Stimulated activated CD4-positive, alpha-beta T cell treated with anti-CD3 and anti-CD28 coated beads, TNF-alpha, amount 100 ng/mL, for 4 hours (primary cell): ENCODE measurements at regions not wholly inside any gene's neighbourhood (a gene's known extent, or its start where the extent isn't known, plus 50 kb on each side); places are given as distances from the start of the nearest gene placed in this dataset.
A peak's percentile ranks its signal among the peaks of the same experiment; 100 is the strongest.

ENCODE experiments used
- DNase-seq, 3 experiments: peaks; one replicate each; pipeline ENCODE4 v3.0.0-alpha.2; 2020; ENCODE audit warnings: low read depth in 3 of 3

DNA sequence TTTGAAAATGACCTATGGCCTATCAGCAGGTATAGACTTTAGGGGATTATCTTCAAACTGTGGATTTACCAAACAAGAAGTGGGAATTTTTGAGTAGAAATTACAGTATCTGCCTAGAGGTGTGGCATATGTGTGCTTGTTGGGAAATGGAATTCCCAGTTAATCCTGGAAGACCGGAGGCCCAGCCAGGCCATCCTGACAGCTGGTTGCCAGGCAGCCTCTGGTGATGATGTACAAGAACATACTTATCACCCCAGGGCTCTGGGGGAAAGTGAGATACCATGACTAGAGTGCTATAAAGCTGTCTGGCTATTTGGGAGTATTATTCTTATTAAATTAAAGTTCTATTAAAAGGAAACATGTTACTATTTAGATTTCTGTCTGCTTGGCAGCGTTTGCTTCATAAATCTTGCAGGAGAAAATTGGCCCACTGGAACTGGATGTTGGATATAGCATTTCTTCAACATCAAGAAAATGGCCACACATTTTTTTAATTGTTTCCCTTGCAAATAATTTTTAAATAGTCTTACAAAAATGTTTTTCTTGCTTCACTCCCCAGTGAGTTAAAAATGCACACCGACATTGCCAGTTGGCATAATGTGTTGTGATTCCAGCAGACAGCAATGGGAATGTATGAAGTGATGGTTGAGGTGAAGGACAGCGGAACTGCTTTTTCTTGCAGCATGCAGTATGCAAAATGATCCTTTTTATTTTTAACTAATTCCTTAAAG, 187.8 kb downstream of the MYLK4 start:
- DNase-seq, result no peak

DNA sequence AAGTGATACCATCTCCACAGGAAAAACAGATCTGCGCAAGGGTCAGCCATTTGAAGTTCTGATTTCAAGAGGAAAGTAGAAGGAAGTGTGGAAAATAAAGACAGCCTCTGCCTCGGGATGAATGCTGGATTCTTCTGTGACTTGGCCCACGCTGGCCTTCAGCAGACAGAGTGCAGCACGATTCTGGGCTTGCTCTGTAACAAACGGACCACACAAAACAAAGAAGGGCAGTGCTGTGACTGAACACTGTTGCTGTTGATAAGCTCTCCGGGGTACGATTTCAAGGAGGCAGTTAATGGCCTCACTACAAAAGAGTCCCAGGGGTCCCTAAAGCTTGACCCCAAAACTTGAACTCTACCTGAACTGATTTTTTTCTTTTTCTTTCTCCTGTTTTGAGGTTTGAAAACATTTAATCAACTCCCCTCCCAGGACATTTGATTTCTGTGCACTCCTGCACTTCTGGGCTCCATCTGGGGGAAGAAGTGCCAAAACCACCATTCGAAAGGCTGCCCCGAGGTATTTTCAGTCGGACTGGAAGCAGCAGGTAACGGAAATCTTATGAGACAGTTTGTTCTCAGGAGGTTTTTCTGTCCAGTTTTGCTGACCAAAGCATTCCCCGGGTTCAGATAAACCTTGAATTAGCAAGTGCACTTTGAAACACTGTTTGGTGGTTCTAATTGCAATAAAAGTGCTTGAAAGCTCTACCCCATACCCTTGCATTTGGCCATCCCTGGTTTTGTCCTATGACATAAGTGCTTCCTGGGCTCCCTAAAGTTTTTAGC, 189.6 kb downstream of the MYLK4 start:
- no peak for DNase-seq

DNA sequence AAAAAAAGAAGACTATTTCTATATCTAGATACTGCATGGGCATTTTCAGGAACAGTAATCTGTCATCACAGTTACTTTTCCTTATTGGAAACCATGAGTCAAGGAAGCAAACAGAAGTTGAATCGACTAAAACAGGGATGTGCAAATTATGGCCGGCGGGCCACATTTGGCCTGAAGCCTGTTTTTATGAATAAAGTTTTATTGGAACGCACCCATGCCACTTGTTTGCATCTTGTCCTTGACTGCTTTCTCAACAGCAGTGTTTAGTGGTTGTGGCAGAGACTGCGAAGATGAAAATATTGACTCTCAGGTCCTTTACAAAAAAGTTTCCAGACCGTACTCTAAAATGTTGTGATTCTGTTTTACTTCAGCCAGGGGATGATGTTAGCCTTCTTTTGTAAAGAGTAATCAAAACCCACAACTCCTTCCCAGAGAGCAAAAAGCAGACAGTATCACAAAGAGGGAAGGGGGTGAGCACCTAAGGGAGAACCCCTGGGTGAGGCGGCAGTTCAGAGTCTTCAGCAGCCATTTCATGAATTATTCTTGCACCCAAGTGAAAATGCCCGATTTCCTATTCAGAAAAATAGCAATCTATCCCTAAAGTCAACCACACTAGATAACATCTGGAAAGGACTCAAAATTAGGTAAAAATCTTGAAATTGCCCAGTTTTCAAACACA, 190.4 kb downstream of the MYLK4 start:
- DNase-seq, result no peak

DNA sequence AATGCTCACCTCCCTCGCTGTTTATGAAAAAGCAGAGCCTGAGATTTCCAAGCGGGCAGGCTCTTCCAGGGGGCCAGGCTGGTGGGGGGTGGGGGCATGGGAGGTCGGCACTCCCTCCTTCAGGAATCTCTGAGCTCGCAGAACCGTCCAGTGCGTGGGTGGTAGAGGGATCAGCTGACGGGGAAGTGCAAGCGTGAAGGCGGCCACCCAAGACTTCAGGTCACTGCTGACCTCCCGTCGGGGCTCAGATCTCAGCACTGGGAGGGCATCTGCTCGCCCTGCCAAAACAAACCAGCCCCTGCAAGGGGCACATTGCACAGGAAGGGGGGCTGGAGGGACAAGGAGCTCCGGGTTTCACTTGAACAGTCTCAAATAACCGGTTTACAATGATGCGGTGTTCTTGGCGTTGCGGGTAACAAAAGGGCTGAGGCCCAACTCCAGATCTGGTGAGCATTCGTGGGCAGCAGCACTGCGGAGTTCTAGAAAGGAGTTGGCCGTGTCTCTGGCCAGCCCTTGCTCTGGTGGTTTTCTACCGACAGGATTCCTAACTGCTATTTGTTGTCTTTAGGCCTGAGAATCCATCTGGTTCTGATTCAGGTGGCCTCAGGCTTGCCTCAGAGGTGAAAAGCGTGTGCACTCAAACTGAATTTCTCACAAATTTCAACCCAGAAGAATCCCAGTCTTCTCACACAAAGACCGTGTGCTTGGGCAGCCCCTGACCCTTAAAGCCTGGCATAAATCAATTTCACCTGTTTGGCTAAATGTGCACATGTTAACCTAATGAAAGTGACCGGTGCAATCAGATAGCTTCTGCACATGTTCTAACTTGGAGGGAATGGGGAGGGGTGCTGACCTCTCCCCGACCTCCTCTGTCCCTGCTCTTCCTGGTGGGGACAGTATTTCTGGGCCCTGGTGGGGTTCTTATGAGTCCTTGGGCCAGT, 191.6 kb downstream of the MYLK4 start:
- DNase-seq, result no peak

DNA sequence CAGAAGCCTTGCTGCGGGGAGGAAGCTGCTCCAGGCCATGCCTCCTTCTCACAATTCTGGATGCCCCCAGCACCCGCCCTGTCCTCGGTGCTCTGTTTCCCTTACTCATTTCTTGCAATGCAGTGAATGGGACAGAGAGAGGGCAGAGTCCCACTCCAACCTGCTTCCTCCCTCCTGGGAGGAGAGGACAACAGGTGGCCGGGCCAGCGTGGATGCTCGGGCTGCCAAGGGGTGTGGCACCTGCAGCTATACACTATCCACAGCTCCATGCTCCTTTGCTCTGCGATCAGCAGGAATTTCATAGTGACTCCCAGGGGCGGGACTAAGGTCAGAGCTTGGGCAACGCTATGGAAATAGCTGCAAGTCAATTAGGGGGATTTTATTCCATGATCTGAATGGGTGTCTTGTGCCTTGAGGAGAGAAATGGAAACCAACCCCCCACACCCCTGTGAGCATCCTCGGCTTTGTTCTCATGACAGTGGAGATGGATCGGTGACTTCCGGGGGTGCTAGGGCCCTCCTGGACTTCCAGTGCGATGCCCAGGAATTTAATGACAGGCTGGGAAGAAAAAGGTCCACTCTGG, 192.5 kb downstream of the MYLK4 start:
- DNase-seq, result no peak

DNA sequence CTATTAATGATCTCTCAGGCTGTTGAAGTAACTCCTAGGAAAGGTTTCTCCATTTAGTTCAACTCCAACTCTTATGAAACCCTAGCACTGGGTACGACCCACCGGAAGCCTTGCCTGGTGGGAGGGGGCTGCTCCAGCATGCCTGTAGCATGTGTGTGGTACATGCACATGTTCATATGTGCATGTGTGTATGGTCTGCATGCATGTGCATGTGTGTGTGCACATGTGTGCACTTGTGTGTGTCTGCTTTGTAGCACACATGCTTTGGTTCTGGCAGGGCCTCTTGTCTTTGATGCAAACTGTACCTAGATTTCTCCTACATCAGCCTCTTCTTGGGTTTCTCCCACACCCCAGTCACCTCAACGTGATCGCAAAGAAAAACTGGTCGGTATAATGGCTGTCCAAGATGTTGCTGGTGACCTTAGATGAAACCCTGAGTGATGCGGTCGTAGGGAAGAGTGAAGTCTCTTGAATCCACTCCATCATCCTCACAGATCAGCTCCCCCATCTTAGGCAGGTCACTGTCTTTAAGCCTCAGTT, 193.5 kb downstream of the MYLK4 start:
- no peak for DNase-seq

DNA sequence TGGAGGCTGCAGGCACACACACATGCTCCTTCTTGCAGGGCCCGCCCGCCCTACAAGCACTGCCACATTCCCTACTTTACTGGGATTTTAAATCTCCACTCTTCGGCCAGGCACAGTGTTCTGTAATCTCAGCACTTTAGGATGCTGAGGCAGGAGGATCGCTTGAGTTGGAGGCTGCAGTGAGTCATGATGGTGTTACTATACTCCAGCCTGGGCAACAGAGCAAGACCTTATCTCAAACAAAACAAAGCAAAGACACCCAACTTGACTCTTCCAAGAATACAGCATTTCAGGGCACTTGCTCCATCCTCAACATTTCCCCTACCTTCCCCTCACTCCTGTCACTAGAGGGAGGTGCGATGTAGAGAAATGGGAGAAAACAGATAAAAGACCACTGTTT, 194.0 kb downstream of the MYLK4 start:
- DNase-seq, result no peak

DNA sequence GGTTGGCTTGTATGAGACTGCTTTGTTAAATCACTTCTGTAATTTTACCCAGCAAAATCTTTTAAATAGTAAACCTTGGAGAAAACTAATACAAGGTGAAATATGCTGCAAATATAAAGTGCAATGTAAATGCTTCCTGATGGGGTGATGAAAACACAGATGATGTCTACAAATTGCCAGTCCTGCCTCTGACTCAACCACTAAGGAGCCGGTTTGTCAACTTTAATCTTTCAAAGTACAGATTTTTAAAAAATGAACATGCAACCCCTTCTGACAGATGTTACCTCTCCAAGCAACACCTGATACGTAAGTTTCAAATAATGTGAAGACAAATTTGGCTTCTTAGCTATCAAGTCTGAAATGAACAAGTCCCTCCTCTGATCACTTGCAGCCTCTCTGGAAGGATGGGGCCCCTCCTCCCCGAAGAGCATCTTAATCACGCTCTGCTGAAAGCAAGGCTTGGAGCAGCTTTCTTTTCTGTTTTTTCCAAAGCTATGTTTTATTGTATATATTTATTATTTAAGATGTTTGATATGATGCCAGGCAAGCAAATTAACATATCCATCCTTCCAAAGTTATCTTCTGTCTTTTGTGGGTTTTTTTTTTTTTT, 196.0 kb downstream of the MYLK4 start:
- no peak for DNase-seq

DNA sequence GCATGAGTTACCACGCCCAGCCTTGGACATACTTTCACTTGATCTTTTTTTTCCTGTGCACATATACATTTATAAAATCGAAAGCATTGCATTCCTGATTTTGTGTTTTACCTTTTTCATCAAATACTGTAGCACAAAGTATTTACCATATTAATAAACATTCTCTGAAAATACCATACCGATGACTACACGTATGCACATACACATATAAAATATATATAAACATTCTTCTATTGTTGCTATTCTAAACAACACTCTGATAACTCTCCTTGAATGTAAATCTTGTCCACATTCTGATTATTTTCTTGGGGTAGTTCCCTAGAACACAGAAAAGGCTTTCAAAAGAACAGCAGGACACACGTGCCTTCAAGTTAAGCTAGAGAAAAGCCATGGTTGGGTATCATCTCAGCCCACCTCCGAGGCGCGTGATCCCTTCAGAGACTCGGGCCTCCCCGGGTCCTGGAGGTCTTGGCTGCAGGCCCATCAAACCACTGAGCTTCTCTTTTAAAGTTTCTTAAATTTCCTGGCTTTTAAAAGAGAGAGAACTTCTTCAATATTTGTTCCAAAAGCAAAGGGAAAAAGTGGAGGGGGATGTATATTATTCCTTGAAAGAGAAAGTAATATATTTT, 198.1 kb downstream of the MYLK4 start:
- DNase-seq, result no peak

DNA sequence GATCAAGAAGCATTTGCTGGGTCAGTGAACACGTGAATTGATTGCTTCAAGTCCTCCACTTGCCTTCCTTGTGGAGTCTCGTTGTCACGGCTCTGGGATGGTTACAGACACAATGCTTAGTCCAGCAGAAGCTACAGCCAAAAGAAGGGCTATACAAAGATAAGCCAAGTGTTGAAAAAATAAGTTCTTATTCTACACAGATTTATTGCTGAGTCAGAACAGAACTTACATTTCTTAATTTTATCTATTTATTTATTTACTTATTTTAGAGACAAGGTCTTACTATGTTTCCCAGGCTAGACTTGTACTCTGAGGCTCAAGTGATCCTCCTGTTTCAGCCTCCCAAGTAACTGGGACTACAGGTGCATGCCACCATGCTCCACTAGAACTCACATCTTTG, 199.0 kb downstream of the MYLK4 start:
- no peak for DNase-seq

DNA sequence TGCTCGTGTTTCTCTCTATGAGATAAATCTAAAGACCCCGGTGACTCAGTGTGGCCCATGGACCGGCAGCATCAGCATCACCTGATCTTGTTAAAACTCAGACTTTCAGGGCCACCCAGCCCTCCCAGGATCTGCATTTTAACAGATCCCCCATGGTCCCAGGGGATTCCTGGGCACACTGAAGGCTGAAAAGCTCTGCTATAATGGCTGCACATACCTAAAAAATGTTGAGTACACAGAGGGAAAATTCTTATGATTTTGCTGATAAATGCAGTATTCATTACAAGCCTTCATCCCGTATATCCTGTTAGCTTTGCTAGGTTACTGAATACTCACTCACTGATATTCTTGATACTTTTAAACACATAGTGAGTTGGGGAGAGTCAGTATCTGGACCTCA, 200.5 kb downstream of the MYLK4 start:
- no peak for DNase-seq

DNA sequence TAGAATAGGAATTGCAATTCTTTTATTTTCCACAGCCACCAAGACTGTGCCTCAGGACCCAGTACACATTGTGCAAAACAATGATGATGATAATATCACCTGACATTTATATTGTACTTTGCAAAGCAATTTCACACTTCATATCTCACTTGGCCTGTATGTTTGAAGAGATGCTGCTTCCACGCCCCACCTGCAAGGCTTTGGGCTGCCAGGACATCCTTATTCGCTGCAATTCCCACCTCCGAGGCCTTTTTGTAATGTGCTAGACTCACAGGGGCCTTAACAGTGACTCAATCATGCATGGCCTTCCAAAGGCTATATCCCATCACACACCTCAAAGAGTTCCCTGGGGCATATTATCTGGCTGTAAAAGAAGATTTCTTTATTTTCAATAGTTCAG, 200.9 kb downstream of the MYLK4 start:
- no peak for DNase-seq

DNA sequence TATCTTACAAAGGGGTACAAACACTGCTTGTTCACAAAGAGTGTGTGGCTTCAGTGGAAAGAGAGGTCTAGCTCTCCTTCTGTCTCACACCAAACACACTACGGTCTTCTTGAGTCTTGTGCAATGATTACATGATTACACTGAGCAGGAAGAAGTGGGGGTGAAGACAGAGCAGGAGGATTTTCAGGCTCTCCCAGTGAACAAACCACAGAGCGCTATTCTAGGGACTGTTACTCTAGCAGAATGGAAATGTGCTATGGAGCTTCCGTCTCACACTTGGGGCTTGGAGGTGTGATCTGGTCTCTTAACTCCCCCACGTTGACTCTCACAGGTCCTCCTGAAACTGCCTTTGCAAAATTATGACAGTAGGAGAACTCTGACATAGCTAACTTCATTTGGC, 203.4 kb downstream of the MYLK4 start:
- no peak for DNase-seq

DNA sequence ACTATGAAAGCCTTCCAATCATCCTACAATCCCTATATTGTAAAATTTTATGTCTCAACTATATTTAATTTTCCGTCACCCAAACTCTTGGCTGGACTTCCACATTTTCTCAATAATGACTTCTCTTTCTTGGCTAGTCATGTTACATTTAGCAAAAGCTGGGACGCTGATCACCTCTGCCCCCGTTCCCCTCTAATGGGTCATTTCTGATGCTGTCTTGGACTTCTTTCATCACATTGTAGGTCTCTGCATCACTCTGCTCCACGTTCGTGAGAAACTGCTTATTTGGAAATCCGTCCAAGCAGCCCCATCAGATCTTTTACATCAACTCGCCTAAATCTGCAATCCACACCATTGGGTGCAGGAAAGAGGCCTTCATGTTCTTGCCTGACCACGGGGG, 203.8 kb downstream of the MYLK4 start:
- no peak for DNase-seq

DNA sequence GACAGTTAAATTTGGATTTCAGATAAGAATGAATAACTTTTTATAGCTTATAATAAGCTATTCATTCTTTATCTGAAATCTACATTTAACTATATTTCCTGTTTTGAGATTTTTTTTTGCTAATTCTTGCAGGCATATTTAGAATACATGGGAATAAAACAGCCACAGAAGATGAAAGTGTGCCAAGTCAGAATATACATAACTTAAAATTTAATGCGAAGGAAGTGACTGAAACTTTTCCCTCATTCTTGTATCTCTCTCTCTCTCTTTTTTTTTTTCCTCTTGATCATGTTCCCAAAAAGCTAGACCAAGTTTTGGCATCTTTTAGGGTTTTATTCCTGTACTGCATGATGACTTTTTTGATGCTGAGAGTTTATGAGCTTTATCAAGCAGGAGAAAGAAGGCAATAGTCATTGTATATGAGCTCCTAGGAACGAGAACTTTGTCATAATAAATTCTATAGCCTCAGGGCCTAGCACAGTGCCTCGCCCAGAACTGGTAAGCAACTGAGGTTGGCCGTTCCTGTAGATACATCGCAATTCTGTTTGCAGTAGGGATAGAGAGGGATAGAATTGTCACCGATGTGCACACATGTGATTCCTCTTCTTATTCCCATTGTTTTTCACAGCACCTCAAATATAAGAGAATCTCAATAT, 205.2 kb downstream of the MYLK4 start:
- DNase-seq, result no peak

DNA sequence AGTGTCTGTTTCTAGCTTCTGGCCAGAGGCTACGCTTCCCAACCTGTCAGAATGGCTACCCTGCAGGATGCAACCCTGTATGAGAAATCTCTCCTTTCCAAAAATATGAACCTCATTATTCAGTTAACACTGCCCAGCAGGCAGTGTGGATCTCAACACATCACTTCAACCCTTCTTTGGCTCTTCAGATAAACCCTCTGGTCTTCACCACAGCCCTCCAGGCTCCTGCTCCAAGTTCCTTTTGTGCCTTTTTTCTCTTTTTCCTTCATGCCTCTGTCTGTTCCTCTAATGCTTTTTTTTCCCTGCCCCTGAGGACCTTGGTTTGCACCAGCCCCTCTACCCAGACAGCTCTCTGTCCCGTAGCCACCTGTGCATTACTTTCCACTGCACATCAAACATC, 207.4 kb downstream of the MYLK4 start:
- no peak for DNase-seq

DNA sequence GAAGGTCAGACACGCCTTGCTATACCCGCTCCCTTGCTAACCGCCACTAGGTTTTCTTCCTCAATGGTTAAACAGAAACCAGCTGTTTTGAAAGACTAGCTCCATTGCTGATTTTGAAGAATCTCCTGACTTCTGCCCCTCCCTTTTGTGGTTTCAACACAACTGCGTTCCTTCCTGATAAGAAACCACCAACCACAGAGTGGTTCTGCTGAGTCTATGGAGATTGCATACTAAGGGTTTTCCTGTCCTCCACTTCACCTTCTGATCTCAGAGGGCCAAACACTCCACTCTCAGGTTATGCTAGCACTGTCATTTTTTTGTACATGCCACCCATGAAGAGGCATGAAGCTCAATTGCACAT, 207.9 kb downstream of the MYLK4 start:
- DNase-seq, result peak in 1 of 3 experiments; percentile 2

DNA sequence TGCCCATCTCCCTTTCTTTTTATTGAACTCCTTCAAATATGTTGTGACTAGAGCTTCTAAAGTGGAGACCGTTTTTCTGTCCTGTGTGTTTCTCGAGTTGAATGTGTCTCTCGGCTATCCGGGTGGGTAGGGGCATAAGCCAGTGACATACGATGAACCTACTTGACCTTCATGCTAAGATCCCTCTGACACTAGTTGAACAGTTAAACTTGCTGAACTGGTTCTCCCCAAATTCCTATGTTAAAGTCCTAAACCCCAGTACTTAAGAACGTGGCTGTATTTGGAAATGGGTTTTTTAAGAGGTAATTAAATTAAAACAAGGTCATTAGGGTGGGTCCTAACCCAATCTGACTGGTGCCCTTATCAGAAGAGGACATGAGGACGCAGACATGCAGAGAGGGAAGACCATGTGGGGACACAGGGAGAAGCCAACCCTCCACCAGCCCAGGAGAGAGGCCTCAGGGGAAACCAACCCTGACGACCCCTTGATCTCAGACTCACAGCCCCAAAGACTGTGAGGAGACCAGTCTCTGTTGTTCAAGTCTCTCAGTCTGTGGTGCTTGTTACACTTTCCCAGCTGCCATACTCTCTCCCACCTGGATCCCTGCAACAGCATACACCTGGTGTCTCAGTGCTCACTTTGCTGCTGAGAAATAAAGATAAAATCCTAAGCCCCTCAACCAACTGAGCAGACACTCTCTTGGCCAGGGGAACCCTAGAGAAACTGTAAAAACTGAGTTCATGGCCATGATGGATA, 208.4 kb downstream of the MYLK4 start:
- DNase-seq, result no peak

DNA sequence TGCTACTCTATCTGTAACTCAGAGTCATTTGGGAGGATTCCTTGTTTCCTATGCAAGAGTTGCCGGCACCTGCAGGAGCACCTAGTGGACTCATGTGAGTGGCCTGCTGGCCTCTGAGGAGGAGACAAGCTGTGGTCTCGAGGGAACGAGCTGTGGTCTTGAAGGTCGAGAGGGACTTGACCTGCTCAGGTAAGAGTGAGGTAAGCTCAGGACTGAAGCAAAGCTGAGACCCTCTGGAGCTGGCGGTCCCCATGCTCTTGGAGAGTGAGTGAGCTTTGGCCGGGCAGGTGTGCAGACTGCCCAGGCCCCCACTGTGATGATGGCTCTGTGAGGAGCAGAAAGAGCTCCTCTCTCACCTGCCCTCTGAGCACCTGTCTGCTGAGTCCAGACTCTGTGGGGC, 214.3 kb downstream of the MYLK4 start:
- DNase-seq, result no peak
